Frontal cortex (tissue), 3 donors: ENCODE measurements at regions not wholly inside any gene's neighbourhood (a gene's known extent, or its start where the extent isn't known, plus 50 kb on each side); places are given as distances from the start of the nearest gene placed in this dataset.
"Not testable (repeated sequence)": the region's sequence is repeated elsewhere in the genome, so short reads cannot be mapped to it uniquely, and the experiment has no call there.

Source experiments
- DNase-seq, 2 donors: peaks; one replicate each; pipeline ENCODE4 v3.0.0; 2012; ENCODE audit warnings: low spot score in 2 of 2
- FAIRE-seq: peaks from 2 replicates; lab custom pipeline; 2012; peaks lifted over from hg19 to GRCh38; lab: Jason Lieb, UNC
- donor health status: control.
- donor health status: control.
- donor health status: control.

GRCh38 chr7:89607792-89608191, 546.5 kb upstream of the STEAP1 start:
- no peak for DNase-seq
- FAIRE-seq = no peak

- not testable (repeated sequence) for FAIRE-seq, DNase-seq
Measured at GRCh38 chr7:89616829-89617228, 537.4 kb upstream of the STEAP1 start.

GRCh38 chr7:89618274-89618673, 536.0 kb upstream of the STEAP1 start:
- FAIRE-seq = no peak
- DNase-seq = no peak

- FAIRE-seq = no peak
Measured at GRCh38 chr7:89621925-89622641, 532.2 kb upstream of the STEAP1 start.

GRCh38 chr7:89623018-89623672, 531.1 kb upstream of the STEAP1 start:
- no peak for FAIRE-seq
- DNase-seq = peak; percentile 1 to 8

More at GRCh38 chr7:89621925-89622641, 532.2 kb upstream of the STEAP1 start:
- no peak for DNase-seq

GRCh38 chr7:89624155-89624554, 530.1 kb upstream of the STEAP1 start:
- not testable (repeated sequence) for FAIRE-seq, DNase-seq

GRCh38 chr7:89648509-89648908, 505.8 kb upstream of the STEAP1 start:
- DNase-seq (no peak), FAIRE-seq (no peak)

GRCh38 chr7:89655946-89656345, 498.3 kb upstream of the STEAP1 start:
- FAIRE-seq = no peak

GRCh38 chr7:89661876-89662275, 492.4 kb upstream of the STEAP1 start:
- no peak for FAIRE-seq
- DNase-seq = no peak

More at GRCh38 chr7:89655946-89656345, 498.3 kb upstream of the STEAP1 start:
- DNase-seq = no peak

GRCh38 chr7:89666136-89666835, 488.0 kb upstream of the STEAP1 start:
- DNase-seq (no peak), FAIRE-seq (no peak)

- FAIRE-seq (no peak), DNase-seq (no peak)
Measured at GRCh38 chr7:89680161-89680560, 474.1 kb upstream of the STEAP1 start.

GRCh38 chr7:89681448-89681847, 472.8 kb upstream of the STEAP1 start:
- DNase-seq (no peak), FAIRE-seq (no peak)

GRCh38 chr7:89685287-89685686, 469.0 kb upstream of the STEAP1 start:
- DNase-seq = no peak
- FAIRE-seq = no peak

- DNase-seq = no peak
- no peak for FAIRE-seq
Measured at GRCh38 chr7:89687211-89687610, 467.1 kb upstream of the STEAP1 start.

- FAIRE-seq (no peak), DNase-seq (no peak)
Measured at GRCh38 chr7:89695241-89695640, 459.0 kb upstream of the STEAP1 start.

- FAIRE-seq (no peak), DNase-seq (no peak)
Measured at GRCh38 chr7:89714131-89714530, 440.1 kb upstream of the STEAP1 start.

GRCh38 chr7:89718941-89719340, 435.3 kb upstream of the STEAP1 start:
- not testable (repeated sequence) for FAIRE-seq, DNase-seq

- DNase-seq = no peak
- no peak for FAIRE-seq
Measured at GRCh38 chr7:89728481-89728880, 425.8 kb upstream of the STEAP1 start.

GRCh38 chr7:89731751-89732445, 422.4 kb upstream of the STEAP1 start:
- DNase-seq = no peak
- FAIRE-seq = no peak

- FAIRE-seq = no peak
Measured at GRCh38 chr7:89738549-89738948, 415.7 kb upstream of the STEAP1 start.

More at GRCh38 chr7:89738549-89738948, 415.7 kb upstream of the STEAP1 start:
- no peak for DNase-seq
